ENCODE measurements at regions not wholly inside any gene's neighbourhood (a gene's known extent, or its start where the extent isn't known, plus 50 kb on each side); places are given as distances from the start of the nearest gene placed in this dataset.
"Not testable (repeated sequence)": the region's sequence is repeated elsewhere in the genome, so short reads cannot be mapped to it uniquely, and the experiment has no call there.

DNA sequence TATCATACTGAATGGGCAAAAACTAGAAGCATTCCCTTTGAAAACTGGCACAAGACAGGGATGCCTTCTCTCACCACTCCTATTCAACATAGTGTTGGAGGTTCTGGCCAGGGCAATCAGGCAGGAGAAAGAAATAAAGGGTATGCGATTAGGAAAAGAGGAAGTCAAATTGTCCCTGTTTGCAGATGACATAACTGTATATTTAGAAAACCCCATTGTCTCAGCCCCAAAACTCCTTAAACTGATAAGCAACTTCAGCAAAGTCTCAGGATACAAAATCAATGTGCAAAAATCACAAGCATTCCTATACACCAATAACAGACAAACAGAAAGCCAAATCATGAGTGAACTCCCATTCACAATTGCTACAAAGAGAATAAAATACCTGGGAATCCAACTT, 52.5 kb upstream of the CCDC71L start:
- H3K4me1 Mint-ChIP-seq (ENCODE audit: low read depth); H3K4me3 Mint-ChIP-seq; H3K9me3 Mint-ChIP-seq; H3K27me3 Mint-ChIP-seq; H3K36me3 Mint-ChIP-seq (ENCODE audit: low read depth); H3K27ac Mint-ChIP-seq: not testable (repeated sequence)

GRCh38 chr7:106714590-106715442, 53.9 kb upstream of the CCDC71L start:
- H3K27me3 Mint-ChIP-seq; H3K36me3 Mint-ChIP-seq (ENCODE audit: low read depth); H3K4me3 Mint-ChIP-seq: not testable (repeated sequence)
- Mint-ChIP-seq H3K27ac (peak overlapping the region; percentile 85), H3K4me1 (ENCODE audit: low read depth) (peaks cover 14% of the 10 kb centered on the region), H3K9me3 (peaks cover 14% of the 10 kb centered on the region)

GRCh38 chr7:106715730-106716129, 54.8 kb upstream of the CCDC71L start:
- Mint-ChIP-seq H3K27me3 (no peaks in the 10 kb centered on the region), H3K27ac (no peak overlapping the region), H3K9me3 (peaks cover 17% of the 10 kb centered on the region), H3K4me1 (ENCODE audit: low read depth) (peaks cover 20% of the 10 kb centered on the region), H3K36me3 (ENCODE audit: low read depth) (peaks cover 6% of the 10 kb centered on the region), H3K4me3 (no peak overlapping the region)

- no peak overlapping the region for H3K27ac Mint-ChIP-seq
- H3K36me3 Mint-ChIP-seq (ENCODE audit: low read depth), result peaks cover 6% of the 10 kb centered on the region
- peaks cover 14% of the 10 kb centered on the region for H3K9me3 Mint-ChIP-seq
- H3K27me3 Mint-ChIP-seq, result no peaks in the 10 kb centered on the region
- H3K4me3 Mint-ChIP-seq, result no peak overlapping the region
- H3K4me1 Mint-ChIP-seq (ENCODE audit: low read depth), result peaks cover 26% of the 10 kb centered on the region
Measured at GRCh38 chr7:106717254-106717954, 56.4 kb upstream of the CCDC71L start.

DNA sequence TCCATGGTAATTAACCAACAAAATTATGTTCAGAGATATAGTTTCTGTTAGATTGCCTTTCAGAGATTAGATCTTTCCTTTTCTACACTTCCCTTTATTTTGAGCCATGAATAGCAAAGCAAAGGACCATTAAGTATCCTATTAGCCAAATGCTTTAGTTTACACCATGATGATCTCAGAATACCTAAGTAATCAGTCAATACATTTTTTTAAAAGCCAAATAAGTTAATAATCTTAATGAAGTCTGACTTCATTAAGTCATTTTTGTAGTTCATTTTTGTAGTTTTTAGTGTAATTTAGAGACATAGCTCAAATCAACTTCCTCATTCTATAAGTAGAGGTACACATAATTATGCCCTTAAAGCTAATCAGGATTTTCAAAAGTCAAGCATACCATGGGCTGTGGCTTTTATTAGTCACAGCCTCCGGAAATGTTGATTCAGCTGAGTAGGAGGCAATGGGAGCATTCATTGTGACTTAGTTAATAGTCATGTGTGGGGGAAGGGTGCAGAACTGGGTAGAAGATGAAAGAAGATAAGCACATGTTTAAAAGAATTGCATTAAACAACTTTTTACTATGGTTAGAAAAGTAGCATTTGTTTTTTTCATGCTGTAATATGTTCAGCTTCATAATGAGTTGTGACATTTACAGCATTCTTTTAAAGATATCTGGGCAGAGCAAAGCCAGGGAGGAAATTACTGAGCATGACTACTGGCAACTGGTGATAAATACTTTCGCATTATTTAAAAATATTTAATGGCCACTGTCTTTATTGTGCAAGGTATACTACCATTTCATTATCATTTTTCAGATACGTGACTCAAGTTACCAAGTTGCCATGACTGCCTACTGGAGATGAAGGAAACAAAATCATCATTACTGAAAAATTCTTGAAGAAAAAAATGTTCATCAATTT, 57.3 kb upstream of the CCDC71L start:
- Mint-ChIP-seq H3K27ac (no peak overlapping the region), H3K27me3 (no peaks in the 10 kb centered on the region), H3K36me3 (ENCODE audit: low read depth) (peaks cover 6% of the 10 kb centered on the region), H3K9me3 (peaks cover 9% of the 10 kb centered on the region), H3K4me1 (ENCODE audit: low read depth) (peaks cover 33% of the 10 kb centered on the region), H3K4me3 (no peak overlapping the region)

- H3K27me3 Mint-ChIP-seq, result peaks cover 5% of the 10 kb centered on the region
- H3K36me3 Mint-ChIP-seq (ENCODE audit: low read depth), result peaks cover 6% of the 10 kb centered on the region
- peaks cover 9% of the 10 kb centered on the region for H3K9me3 Mint-ChIP-seq
- peak overlapping the region; percentile 13 for H3K27ac Mint-ChIP-seq
- no peak overlapping the region for H3K4me3 Mint-ChIP-seq
- peaks cover 30% of the 10 kb centered on the region for H3K4me1 Mint-ChIP-seq (ENCODE audit: low read depth)
Measured at GRCh38 chr7:106720641-106721040, 59.7 kb upstream of the CCDC71L start.

DNA sequence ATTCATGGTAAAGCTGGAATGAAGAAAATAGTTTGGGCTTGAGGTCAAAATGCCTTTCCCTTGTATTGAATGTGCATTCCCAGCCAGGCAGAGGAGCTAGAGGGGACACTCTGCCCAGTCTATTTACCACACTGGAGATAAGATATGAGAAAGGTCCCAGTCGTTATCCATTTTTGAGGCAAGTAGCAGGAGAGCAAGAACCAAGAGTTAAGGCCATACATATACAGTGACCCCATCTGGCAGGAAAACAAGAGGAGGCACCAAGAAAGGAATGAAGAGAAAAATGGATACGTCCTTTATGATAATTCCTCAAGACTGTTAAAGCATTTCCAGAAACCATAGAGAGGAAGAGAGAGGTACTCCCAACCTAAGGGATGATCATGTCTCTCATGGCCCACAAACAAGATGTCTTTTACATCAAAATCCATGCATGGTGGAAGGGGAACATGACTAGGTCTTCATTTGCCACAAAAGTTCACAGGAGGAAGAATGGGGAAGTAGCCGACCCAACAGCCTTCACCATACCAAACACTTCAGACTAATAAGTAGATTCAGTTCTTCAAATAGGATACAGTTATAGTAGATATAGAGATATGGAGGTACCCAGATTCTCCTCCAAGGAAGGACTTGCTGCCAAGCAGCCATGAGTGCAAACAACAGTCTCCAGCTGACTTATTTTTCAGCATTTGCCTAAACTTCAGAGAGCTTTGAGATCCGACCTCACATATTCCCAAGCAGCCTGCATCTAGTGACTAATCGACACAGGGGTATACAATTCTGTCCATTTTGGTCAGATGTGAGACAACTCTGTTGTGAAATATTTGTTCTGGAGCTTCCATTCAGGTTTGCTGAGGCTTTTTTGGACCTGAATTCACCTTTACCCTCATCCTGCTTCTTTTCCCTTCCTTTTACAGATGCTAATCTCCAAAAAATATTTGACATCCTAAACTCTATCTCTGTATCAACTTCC, 61.1 kb upstream of the CCDC71L start:
- no peak overlapping the region for H3K4me3 Mint-ChIP-seq
- no peak overlapping the region for H3K27ac Mint-ChIP-seq
- H3K36me3 Mint-ChIP-seq (ENCODE audit: low read depth), result peaks cover 6% of the 10 kb centered on the region
- peaks cover 9% of the 10 kb centered on the region for H3K9me3 Mint-ChIP-seq
- H3K4me1 Mint-ChIP-seq (ENCODE audit: low read depth), result peaks cover 30% of the 10 kb centered on the region
- H3K27me3 Mint-ChIP-seq, result peaks cover 5% of the 10 kb centered on the region

- Mint-ChIP-seq H3K27me3 (peaks cover 5% of the 10 kb centered on the region), H3K27ac (no peak overlapping the region), H3K4me1 (ENCODE audit: low read depth) (peaks cover 30% of the 10 kb centered on the region), H3K4me3 (no peak overlapping the region), H3K9me3 (peaks cover 9% of the 10 kb centered on the region), H3K36me3 (ENCODE audit: low read depth) (peaks cover 6% of the 10 kb centered on the region)
Measured at GRCh38 chr7:106723398-106723797, 62.4 kb upstream of the CCDC71L start.

DNA sequence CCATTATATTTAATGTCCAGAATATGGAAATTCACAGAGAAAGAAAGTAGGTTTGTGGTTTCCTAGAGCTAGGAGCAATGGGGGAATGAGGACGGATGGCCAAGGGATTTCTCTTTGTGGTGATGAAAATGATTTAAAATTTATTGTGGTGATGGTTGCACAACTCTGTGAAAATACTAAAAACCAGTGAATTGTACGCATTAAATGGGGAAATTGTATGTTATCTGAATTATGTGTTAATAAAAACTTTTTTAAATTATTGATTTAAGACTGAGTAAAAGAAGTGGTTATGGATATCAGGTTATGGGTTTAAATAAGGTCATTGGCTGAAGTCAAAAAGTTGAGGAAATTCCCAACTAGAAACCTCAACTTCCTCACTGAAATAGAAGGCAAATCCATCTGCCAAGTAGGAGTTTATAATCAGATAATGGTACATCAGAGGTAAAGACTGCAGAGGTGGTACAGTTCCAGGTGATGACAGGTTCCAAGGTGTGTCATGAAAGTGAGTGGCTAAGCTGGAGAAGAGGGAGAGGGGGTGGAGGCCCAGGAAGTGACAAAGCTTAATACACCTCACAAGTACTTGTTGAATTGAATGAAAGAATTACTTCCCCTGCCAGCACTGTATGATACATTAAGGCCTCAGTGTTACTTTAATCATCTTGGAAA, 68.9 kb upstream of the CCDC71L start:
- Mint-ChIP-seq H3K4me3 (no peak overlapping the region), H3K9me3 (no peaks in the 10 kb centered on the region), H3K27ac (no peak overlapping the region), H3K4me1 (ENCODE audit: low read depth) (peaks cover 47% of the 10 kb centered on the region), H3K36me3 (ENCODE audit: low read depth) (no peaks in the 10 kb centered on the region), H3K27me3 (no peaks in the 10 kb centered on the region)

DNA sequence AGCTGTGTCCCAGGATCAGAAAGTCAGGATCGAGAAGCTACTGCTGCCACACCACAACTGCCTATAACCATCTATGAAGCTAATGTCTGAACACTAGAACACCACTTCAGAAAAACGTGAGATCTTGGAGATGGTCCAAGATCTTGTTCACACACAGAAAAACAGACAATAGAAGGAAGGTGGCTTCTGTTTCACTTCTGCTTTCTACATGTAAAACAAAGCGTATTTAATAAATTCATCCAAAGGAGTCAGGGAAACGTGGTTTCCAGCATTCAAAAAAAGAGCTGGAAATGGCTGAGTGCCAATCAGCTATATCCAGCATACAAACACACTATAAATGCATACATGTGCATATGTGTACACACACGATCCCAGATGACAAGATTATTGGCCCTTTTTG, 70.2 kb upstream of the CCDC71L start:
- Mint-ChIP-seq H3K27ac (no peak overlapping the region), H3K36me3 (ENCODE audit: low read depth) (no peaks in the 10 kb centered on the region), H3K9me3 (no peaks in the 10 kb centered on the region), H3K4me3 (peak overlapping the region; percentile 30), H3K4me1 (ENCODE audit: low read depth) (peaks cover 59% of the 10 kb centered on the region), H3K27me3 (no peaks in the 10 kb centered on the region)

- Mint-ChIP-seq H3K27ac (peak overlapping the region; percentile 83), H3K27me3 (no peaks in the 10 kb centered on the region), H3K4me1 (ENCODE audit: low read depth) (peaks cover 65% of the 10 kb centered on the region), H3K9me3 (no peaks in the 10 kb centered on the region), H3K4me3 (peak overlapping the region; percentile 55), H3K36me3 (ENCODE audit: low read depth) (no peaks in the 10 kb centered on the region)
Measured at GRCh38 chr7:106731646-106732444, 70.9 kb upstream of the CCDC71L start.

DNA sequence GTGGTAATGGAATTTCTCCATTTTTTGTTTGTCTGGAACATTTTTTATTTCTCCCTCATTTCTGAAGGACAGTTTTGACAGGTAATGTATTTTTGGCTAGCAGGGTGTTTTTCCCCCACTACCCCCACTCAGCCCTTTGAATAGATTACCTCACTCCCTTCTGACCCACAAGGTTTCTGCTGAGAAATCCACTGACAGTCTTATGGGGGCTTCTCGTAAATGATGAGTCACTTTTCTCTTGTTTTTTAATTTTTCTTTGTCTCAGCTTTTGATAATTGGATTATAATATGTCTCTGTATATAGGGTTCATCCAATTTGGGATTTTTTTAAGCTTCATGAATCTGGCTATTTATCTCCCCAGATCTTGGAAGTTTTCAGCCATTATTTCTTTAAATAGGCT, 74.7 kb upstream of the CCDC71L start:
- no peaks in the 10 kb centered on the region for H3K36me3 Mint-ChIP-seq (ENCODE audit: low read depth)
- peaks cover 60% of the 10 kb centered on the region for H3K4me1 Mint-ChIP-seq (ENCODE audit: low read depth)
- H3K4me3 Mint-ChIP-seq, result no peak overlapping the region
- peak overlapping the region; percentile 78 for H3K27ac Mint-ChIP-seq
- no peaks in the 10 kb centered on the region for H3K9me3 Mint-ChIP-seq
- H3K27me3 Mint-ChIP-seq, result no peaks in the 10 kb centered on the region

DNA sequence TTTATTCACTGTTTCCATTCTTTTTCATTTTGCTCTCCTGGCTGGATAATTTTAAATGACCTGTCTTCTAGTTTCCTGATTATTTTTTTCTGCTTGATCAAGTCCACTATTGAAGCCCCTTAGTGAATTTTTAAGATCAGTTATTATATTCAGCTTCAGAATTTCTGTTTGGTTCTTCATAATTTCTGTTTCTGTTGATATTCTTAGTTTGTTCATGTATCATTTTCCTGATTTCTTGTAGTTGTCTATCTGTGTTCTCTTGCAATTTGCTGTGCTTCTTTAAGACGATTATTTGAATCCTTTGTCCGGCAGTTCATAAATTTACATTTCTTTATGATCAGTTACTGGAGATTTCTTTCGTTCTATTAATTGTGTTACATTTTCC, 75.2 kb upstream of the CCDC71L start:
- H3K27ac Mint-ChIP-seq, result peak overlapping the region; percentile 78
- H3K36me3 Mint-ChIP-seq (ENCODE audit: low read depth), result no peaks in the 10 kb centered on the region
- H3K27me3 Mint-ChIP-seq, result no peaks in the 10 kb centered on the region
- peaks cover 55% of the 10 kb centered on the region for H3K4me1 Mint-ChIP-seq (ENCODE audit: low read depth)
- H3K4me3 Mint-ChIP-seq, result peak overlapping the region; percentile 1
- H3K9me3 Mint-ChIP-seq, result no peaks in the 10 kb centered on the region

All from stimulated activated naive CD8-positive, alpha-beta T cell treated with anti-CD3 and anti-CD28 coated beads, Interleukin-15, Interleukin-2, amounts not matched to agents 100 ng/mL and 50 ng/mL, for 24 hours (primary cell).